HG03139 (cell line): ENCODE measurements at regions not wholly inside any gene's neighbourhood (a gene's known extent, or its start where the extent isn't known, plus 50 kb on each side); places are given as distances from the start of the nearest gene placed in this dataset.
"Not testable (repeated sequence)": the region's sequence is repeated elsewhere in the genome, so short reads cannot be mapped to it uniquely, and the experiment has no call there.

Source experiments
- ATAC-seq: cut with Tn5 transposase; IDR thresholded peaks from one replicate; pipeline ENCODE4 v1.9.1; 2021; ENCODE audit not compliant: unreplicated experiment

GRCh38 chr12:127966331-127966730 is 300.6 kb upstream of the TMEM132C start:
- ATAC-seq, result no peak

DNA sequence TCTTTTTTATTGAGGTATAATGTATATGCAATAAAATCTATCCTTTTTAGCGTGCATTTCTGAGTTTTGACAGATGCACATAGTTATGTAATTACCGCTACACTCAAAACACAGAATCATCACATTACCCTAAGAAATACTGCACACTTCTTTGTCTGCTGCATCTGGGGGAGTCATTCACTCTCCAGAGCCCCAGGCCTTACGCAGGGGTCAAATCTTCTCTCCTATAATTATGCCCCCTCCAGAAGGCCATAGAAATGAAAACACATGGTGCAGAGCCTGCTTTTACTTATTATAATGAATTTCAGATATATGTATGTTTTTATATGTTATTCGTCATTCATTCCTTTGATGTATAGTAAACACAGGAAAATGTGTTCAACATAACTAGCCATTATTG is 296.5 kb upstream of the TMEM132C start:
- ATAC-seq, result no peak

DNA sequence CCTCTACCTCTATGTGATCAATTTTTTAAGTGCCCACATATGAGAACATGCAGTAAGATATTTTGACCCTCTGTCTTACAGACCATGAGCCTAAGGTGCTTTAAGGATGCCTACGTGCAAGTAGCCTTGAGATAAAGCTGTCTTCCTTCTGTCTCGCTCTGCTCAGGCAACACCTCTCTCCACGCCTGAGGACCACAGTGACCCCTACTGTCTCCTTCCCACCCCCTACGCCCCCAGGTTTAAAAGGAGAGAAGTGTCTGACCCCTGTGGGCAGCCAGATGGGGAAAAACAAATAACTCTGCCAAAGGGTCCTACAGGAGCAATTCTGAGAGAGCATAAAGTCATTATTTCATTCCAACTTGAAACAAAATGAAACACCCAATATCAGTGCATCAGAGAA is 286.4 kb upstream of the TMEM132C start:
- ATAC-seq, result no peak

DNA sequence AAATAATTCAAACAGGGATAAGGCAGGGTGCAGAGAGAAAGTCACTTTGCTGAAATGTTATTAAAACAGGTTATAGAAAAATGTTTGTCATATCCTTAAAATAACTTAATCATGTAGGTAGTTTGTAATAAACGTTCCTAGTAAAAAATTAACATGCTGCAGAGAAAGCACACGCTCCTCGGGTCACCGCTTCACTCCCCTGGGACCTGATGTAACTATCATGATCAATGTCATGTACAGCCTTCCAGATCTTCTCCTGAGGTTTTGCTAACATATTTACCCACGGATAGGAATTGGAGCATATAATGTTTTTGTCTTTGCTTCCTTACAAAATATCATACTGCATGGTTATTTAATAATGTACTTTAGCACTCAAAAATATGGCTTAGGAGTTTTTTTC is 285.1 kb upstream of the TMEM132C start:
- no peak for ATAC-seq

DNA sequence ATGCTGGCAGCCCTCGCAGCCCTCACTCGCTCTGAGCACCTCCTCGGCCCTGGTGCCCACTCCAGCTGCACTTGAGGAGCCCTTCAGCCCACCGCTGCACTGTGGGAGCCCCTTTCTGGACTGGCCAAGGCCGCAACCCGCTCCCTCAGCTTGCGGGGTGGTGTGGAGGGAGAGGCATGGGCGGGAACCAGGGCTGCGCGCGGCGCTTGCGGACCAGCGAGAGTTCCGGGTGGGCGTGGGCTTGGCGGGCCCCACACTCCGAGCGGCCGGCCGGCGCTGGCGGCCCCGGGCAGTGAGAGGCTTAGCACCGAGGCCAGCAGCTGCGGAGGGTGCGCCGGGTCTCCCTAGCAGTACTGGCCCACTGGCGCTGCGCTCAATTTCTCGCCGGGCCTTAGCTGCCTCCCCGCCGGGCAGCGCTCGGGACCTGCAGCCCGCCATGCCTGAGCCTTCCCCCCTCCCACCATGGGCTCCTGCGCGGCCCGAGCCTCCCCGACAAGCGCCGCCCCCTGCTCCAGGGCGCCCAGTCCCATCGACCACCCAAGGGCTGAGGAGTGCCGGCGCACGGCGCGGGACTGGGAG is 283.7 kb upstream of the TMEM132C start:
- not testable (repeated sequence) for ATAC-seq

GRCh38 chr12:127984386-127985055 is 282.4 kb upstream of the TMEM132C start:
- ATAC-seq, result no peak

GRCh38 chr12:127987199-127987901 is 279.6 kb upstream of the TMEM132C start:
- ATAC-seq, result no peak

DNA sequence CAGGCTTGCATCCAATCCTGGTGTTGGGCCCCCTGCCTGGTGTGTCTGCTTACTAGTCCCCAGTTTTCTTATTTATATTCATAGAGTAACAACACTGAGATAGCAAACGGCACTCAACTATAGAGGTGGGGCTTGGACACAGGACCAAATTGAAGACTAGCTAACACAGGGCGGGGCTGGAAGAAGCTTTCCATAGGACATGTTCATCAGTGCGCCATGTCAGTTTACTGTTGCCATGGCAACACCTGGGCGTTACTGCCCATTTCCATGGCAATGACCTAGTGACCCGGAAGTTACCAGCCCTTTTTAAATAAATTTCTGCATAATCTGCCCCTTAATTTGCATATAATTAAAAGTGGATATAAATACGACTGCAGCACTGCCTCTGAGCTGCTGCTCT is 275.5 kb upstream of the TMEM132C start:
- no peak for ATAC-seq

DNA sequence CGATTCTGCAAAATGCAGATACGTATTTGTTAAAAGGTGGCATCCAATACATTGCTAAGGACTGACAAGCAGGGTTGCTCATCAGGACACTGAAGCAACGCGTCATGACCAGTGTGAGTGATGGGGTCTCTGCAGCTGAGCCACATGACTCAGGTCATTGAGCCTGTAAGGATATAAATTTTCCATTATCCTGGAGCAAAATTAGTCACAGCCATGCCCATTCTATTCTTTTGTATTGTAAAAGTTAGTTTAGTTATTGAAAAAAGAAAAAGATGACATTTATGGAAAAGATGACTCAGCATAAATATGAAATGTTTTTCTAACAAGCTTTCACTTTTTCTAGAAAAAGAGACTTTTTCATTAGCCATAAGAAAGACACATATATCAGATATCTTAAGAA is 268.0 kb upstream of the TMEM132C start:
- no peak for ATAC-seq

- ATAC-seq, result no peak
Measured at GRCh38 chr12:128004383-128004938, 262.5 kb upstream of the TMEM132C start.

GRCh38 chr12:128007250-128007649 is 259.7 kb upstream of the TMEM132C start:
- ATAC-seq, result no peak

DNA sequence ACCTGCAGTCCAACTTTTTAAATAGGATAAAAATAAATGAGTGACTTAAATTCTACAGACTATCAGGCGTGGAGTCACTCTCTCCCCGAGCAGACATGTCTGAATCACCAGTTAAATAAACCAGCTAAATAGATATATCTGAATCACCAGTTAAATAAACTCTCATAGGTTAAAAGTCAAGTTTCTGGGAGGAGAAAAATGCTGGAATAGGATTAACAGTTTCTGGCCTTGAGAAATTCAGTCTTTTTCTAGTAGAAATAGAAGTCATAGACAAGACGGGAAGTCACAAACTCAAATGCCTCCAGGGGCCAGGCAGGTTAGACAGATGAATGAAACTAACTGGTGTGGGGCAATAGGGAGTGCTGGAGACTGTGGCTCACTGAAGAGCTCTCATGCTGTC is 258.6 kb upstream of the TMEM132C start:
- ATAC-seq, result no peak

DNA sequence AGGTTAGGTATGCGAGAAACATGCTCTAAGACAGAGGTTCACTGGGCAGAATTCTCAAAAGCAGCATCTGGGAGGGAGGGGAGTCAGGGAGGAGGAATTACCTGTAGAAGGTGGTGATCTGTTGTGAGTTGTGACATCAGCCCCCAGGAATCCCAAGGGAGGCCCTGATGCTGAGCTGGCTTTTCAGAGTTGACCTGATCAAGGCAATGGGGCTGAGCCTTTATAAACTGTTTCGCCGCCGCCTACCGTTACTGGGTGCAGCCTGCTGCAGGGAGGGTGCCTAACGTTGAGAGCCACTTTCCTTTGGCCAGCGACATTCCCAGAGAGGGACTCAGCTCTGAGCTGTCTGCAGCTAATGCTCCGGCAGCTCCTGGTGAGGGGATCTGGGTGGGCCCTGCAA is 257.9 kb upstream of the TMEM132C start:
- no peak for ATAC-seq

GRCh38 chr12:128012110-128012509 is 254.9 kb upstream of the TMEM132C start:
- no peak for ATAC-seq

GRCh38 chr12:128015276-128015675 is 251.7 kb upstream of the TMEM132C start:
- ATAC-seq, result no peak

GRCh38 chr12:128018067-128018466 is 248.9 kb upstream of the TMEM132C start:
- no peak for ATAC-seq

- no peak for ATAC-seq
Measured at GRCh38 chr12:128019996-128020544, 246.9 kb upstream of the TMEM132C start.

- no peak for ATAC-seq
Measured at GRCh38 chr12:128021561-128021960, 245.4 kb upstream of the TMEM132C start.

GRCh38 chr12:128025589-128026245 is 241.3 kb upstream of the TMEM132C start:
- no peak for ATAC-seq

GRCh38 chr12:128026696-128027574 is 240.0 kb upstream of the TMEM132C start:
- no peak for ATAC-seq
